ENCODE measurements at regions not wholly inside any gene's neighbourhood (a gene's known extent, or its start where the extent isn't known, plus 50 kb on each side); places are given as distances from the start of the nearest gene placed in this dataset.

DNA sequence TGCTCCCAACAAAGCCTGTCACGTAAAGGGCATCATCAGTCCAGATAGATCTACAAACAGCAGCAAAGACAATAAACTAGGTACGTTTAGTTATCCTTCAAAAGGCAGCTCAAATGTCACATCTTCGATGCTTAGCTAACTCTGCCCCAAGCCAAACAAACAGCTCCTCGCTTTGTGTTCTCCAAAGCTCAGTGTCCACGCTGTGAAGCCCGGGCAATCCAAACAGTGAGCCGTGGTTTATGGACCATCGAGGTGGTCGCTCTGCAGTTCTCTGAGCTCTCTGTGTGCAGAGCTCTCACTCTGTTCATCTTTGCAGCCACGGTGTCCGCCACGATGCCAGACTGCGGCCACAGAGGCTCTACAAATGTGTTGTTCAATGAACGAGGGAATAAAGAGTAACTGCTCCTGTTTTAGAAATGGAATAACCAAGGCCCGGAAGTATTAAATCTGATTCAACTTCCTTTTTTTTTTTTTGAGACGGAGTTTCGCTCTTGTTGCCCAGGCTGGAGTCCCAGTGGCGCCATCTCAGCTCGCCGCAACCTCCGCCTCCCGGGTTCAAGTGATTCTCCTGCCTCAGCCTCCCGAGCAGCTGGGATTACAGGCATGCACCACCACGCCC is 117.2 kb upstream of the FAM174B start:
- H2BK12ac ChIP-seq (ENCODE audit: low read depth, low read length), result no peak overlapping the region
- no peak overlapping the region for H3K4me2 ChIP-seq (ENCODE audit: insufficient read depth in 1 of 2, low read depth in 2 of 2, low read length in 2 of 2)
- H2AFZ ChIP-seq (ENCODE audit: low read length), result no peak overlapping the region; the same call in 1 of the 2 replicates
- no peak overlapping the region for H2BK120ac ChIP-seq (replicated peaks; ENCODE audit: low read depth, low read length)
- no peaks in the 10 kb centered on the region for H3K4me1 ChIP-seq (replicated peaks in 1 of 4; ENCODE audit: control insufficient read depth in 3 of 4, insufficient read depth in 4 of 4, low read length in 3 of 4)
- FAIRE-seq (no peak), DNase-seq (ENCODE audit: low read depth in 1 of 2, low spot score in 2 of 2) (no peak)
- H3K27me3 ChIP-seq (replicated peaks in 1 of 4; ENCODE audit: control insufficient read depth in 3 of 4, extremely low read depth in 1 of 4, insufficient read depth in 3 of 4, low read length in 3 of 4), result no peaks in the 10 kb centered on the region
- H3K79me1 ChIP-seq (ENCODE audit: low read depth, low read length), result no peaks in the 10 kb centered on the region
- no peaks in the 10 kb centered on the region for H3K79me2 ChIP-seq (ENCODE audit: control insufficient read depth in 1 of 2, insufficient read depth in 2 of 2, low read length in 2 of 2)
- no peak overlapping the region for H2BK5ac ChIP-seq (ENCODE audit: low read depth, low read length)
- no peak overlapping the region for H3K14ac ChIP-seq (ENCODE audit: insufficient read length)
- no peaks in the 10 kb centered on the region for H3K36me3 ChIP-seq (ENCODE audit: control insufficient read depth in 2 of 4, insufficient read depth in 4 of 4, low read length in 3 of 4)
- no peak overlapping the region for H3K27ac ChIP-seq (ENCODE audit: low read depth, low read length)
- WGBS, 2 experiments (ENCODE audit: extremely low coverage in 1 of 2, insufficient coverage in 1 of 2, insufficient read length in 1 of 2, insufficient replicate concordance in 2 of 2, low coverage in 1 of 2, low lambda C conversion rate in 2 of 2, missing lambda C conversion rate in 1 of 2), result 96% methylated on average over 24 of the region's 24 CpGs; no CpG with 5 or more reads in 1 of the 2 experiments
- no peaks in the 10 kb centered on the region for H4K20me1 ChIP-seq (replicated peaks in 1 of 2; ENCODE audit: control insufficient read depth in 1 of 2, insufficient read depth in 2 of 2, low read length in 2 of 2)
- H3K4me3 ChIP-seq (ENCODE audit: extremely low read depth in 1 of 4, insufficient read depth in 2 of 4, low read depth in 3 of 4, low read length in 4 of 4), result no peak overlapping the region
- H4K91ac ChIP-seq (replicated peaks; ENCODE audit: insufficient read length, low read length), result no peak overlapping the region
- no peak overlapping the region for H4K8ac ChIP-seq (ENCODE audit: extremely low read depth, insufficient read depth, low read length)
- H3K23ac ChIP-seq (ENCODE audit: insufficient read length), result no peak overlapping the region
- H4K5ac ChIP-seq (ENCODE audit: insufficient read length, low read depth, low read length), result no peak overlapping the region
- H2AK5ac ChIP-seq (ENCODE audit: low read depth, low read length), result no peak overlapping the region
- TF ChIP-seq BACH1 (IDR thresholded peaks at IDR 0.05; ENCODE audit: low read length), result no peak
- H3K4ac ChIP-seq (replicated peaks; ENCODE audit: insufficient read length, low read depth, low read length), result no peak overlapping the region
- H3K23me2 ChIP-seq (ENCODE audit: low read depth, low read length), result no peaks in the 10 kb centered on the region
- H3K9ac ChIP-seq (replicated peaks in 1 of 4; ENCODE audit: extremely low read depth in 1 of 4, low read depth in 3 of 4, low read length in 3 of 4), result no peak overlapping the region
- H3K9me3 ChIP-seq (ENCODE audit: insufficient read depth in 2 of 2, low read depth in 1 of 2, low read length in 1 of 2), result peaks cover 0 to 12% of the 10 kb centered on the region in 2 experiments; a peak in 2 of 4 replicates
- H3K18ac ChIP-seq (ENCODE audit: extremely low read depth, low read length), result no peak overlapping the region
- ChIA-PET CTCF (ENCODE audit: partially characterized antibody) (interaction anchor here (0.6 to 1.6 kb wide), 3 partner anchors 25 to 163 kb away, joined by 3 to 5 read pairs (median 4); no protein-coding TSS in a partner anchor), POLR2A (ENCODE audit: partially characterized antibody) (no interaction called here)
- no peak overlapping the region for H2BK20ac ChIP-seq (ENCODE audit: low read length)
- no peak overlapping the region for H3K56ac ChIP-seq (replicated peaks; ENCODE audit: insufficient read length, low read depth, low read length)
- H2BK15ac ChIP-seq (ENCODE audit: low read length), result no peak overlapping the region
